Hepatocyte (in vitro differentiated cells): ENCODE measurements at regions not wholly inside any gene's neighbourhood (a gene's known extent, or its start where the extent isn't known, plus 50 kb on each side); places are given as distances from the start of the nearest gene placed in this dataset.
"Not testable (repeated sequence)": the region's sequence is repeated elsewhere in the genome, so short reads cannot be mapped to it uniquely, and the experiment has no call there.

Experiments
- DNase-seq: peaks from one replicate; pipeline ENCODE4 v3.0.0-alpha.2; 2016; ENCODE audit warnings: low spot score
- H2AFZ ChIP-seq: fragments of 200-600 bp; sonication (generic); 2 replicates; pipeline ENCODE4 v1.6.0; 2016; ENCODE audit warnings: antibody characterized with exemption, mild to moderate bottlenecking
- H3K27ac ChIP-seq: fragments of 200-600 bp; sonication (generic); 2 replicates; pipeline ENCODE4 v1.5.1; 2016; ENCODE audit warnings: mild to moderate bottlenecking
- H3K27me3 ChIP-seq: fragments of 200-600 bp; sonication (generic); 2 replicates; pipeline ENCODE4 v1.6.1; 2016
- H3K36me3 ChIP-seq: fragments of 200-600 bp; sonication (generic); replicated peaks from 2 replicates; pipeline ENCODE4 v1.5.1; 2016; ENCODE audit warnings: low read depth; ENCODE audit not compliant: insufficient read depth
- H3K4me1 ChIP-seq: fragments of 200-600 bp; sonication (generic); 2 replicates; pipeline ENCODE4 v1.5.1; 2016; ENCODE audit warnings: mild to moderate bottlenecking, moderate library complexity; ENCODE audit not compliant: insufficient read depth
- H3K4me2 ChIP-seq: fragments of 200-600 bp; sonication (generic); 2 replicates; pipeline ENCODE4 v1.6.0; 2016
- H3K4me3 ChIP-seq: fragments of 200-600 bp; sonication (generic); 2 replicates; pipeline ENCODE4 v1.5.1; 2016; ENCODE audit warnings: mild to moderate bottlenecking
- H3K79me2 ChIP-seq: fragments of 200-600 bp; sonication (generic); 2 replicates; pipeline ENCODE4 v1.6.0; 2017; ENCODE audit warnings: mild to moderate bottlenecking
- H3K9me2 ChIP-seq: fragments of 200-600 bp; sonication (generic); replicated peaks from 2 replicates; pipeline ENCODE4 v1.6.0; 2017; ENCODE audit warnings: mild to moderate bottlenecking; ENCODE audit not compliant: insufficient read depth
- H3K9me3 ChIP-seq: fragments of 200-600 bp; sonication (generic); 2 replicates; pipeline ENCODE4 v1.5.1; 2016; ENCODE audit warnings: low read depth, mild to moderate bottlenecking
- H4K20me1 ChIP-seq: fragments of 200-600 bp; sonication (generic); 2 replicates; pipeline ENCODE4 v1.6.0; 2016; ENCODE audit warnings: mild to moderate bottlenecking; ENCODE audit not compliant: insufficient read depth, poor library complexity, severe bottlenecking
- CTCF ChIP-seq: fragments of 200-600 bp; sonication (generic); IDR thresholded peaks from 2 replicates; pipeline ENCODE4 v1.5.1; 2016; ENCODE audit warnings: antibody characterized with exemption, mild to moderate bottlenecking; ENCODE audit not compliant: poor library complexity
- EZH2 ChIP-seq: fragments of 200-600 bp; sonication (generic); IDR thresholded peaks from 2 replicates; pipeline ENCODE4 v1.6.1; 2016; ENCODE audit warnings: antibody characterized with exemption, mild to moderate bottlenecking, borderline replicate concordance
- EZH2phosphoT487 ChIP-seq: fragments of 200-600 bp; sonication (generic); IDR thresholded peaks from one replicate; pipeline ENCODE4 v1.6.1; 2018; ENCODE audit warnings: antibody characterized with exemption, mild to moderate bottlenecking, low read depth, moderate library complexity; ENCODE audit not compliant: unreplicated experiment, severe bottlenecking
- WGBS: methylation state at CpG from one replicate; pipeline ENCODE4 v1.1.6; 2016; ENCODE audit warnings: low lambda C conversion rate; ENCODE audit errors: missing lambda C conversion rate; 5-methylcytosine and 5-hydroxymethylcytosine counted together

GRCh38 chr3:190182418-190183043, 61.8 kb upstream of the P3H2 start:
- no peak for DNase-seq
- H3K27me3 ChIP-seq: no peaks in the 10 kb centered on the region
- no peaks in the 10 kb centered on the region for H3K9me3 ChIP-seq
- no peaks in the 10 kb centered on the region for H4K20me1 ChIP-seq
- no peaks in the 10 kb centered on the region for H3K36me3 ChIP-seq
- no peaks in the 10 kb centered on the region for H3K9me2 ChIP-seq
- H3K4me1 ChIP-seq: no peaks in the 10 kb centered on the region
- H3K4me3 ChIP-seq: no peak overlapping the region
- H3K27ac ChIP-seq: peak overlapping the region; percentile 52
- TF ChIP-seq CTCF (no peak), EZH2phosphoT487 (no peak), EZH2 (no peak)
- H3K79me2 ChIP-seq: no peaks in the 10 kb centered on the region
- WGBS: 68% methylated on average over 12 of the region's 12 CpGs
- no peak overlapping the region for H3K4me2 ChIP-seq
- peak overlapping the region; percentile 13 for H2AFZ ChIP-seq

DNA sequence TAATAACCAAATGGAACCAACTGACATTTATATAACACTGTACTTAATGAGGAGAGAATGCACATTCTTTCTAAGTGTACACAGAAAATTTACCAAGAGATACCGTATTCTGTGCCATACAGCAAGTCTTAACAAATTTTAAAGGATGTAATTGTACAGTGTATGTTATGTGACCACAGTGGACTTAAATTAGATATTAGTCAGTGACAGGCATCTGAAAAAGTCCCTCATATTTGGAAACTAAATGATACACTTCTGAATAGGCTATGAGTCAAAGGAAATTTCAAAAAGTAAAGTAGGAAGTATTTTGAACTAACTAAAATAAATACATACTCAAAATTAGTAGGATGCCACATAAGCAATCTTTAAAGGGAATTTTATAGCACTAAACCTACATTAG, 59.6 kb upstream of the P3H2 start:
- no peaks in the 10 kb centered on the region for H3K27me3 ChIP-seq
- no peaks in the 10 kb centered on the region for H3K36me3 ChIP-seq
- no peak for DNase-seq
- H3K4me1 ChIP-seq: no peaks in the 10 kb centered on the region
- no peaks in the 10 kb centered on the region for H3K9me3 ChIP-seq
- no peaks in the 10 kb centered on the region for H3K9me2 ChIP-seq
- TF ChIP-seq EZH2: no peak
- TF ChIP-seq EZH2phosphoT487: no peak
- no peak for TF ChIP-seq CTCF
- no peak overlapping the region for H3K4me2 ChIP-seq
- no peak overlapping the region for H3K27ac ChIP-seq
- no peak overlapping the region for H3K4me3 ChIP-seq
- WGBS: 80% methylated on average over 1 of the region's 1 CpG
- no peak overlapping the region for H2AFZ ChIP-seq
- no peaks in the 10 kb centered on the region for H4K20me1 ChIP-seq
- no peaks in the 10 kb centered on the region for H3K79me2 ChIP-seq

DNA sequence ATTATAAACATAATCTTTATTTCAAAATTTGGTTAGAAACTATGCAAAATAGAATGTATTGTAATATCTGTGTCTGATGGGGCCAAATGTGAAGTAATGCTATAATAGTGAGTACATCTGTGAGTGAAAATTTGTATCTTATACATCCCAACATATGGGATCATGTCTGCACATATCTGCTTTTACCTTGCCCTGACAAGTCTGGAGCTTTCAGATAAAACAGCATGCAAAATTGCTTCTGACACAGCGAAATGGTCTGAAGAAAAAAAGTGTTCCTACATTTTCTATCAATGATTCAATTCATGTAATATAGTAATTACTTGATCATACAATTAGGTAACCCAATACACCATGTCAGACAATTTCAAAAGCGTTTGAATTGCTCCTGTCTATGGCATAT, 58.1 kb upstream of the P3H2 start:
- Histone ChIP-seq H4K20me1 (no peaks in the 10 kb centered on the region), H3K4me3 (no peak overlapping the region), H3K27ac (no peak overlapping the region), H3K36me3 (no peaks in the 10 kb centered on the region), H3K9me3 (no peaks in the 10 kb centered on the region), H3K4me2 (no peak overlapping the region), H3K9me2 (no peaks in the 10 kb centered on the region), H2AFZ (no peak overlapping the region), H3K27me3 (no peaks in the 10 kb centered on the region), H3K79me2 (no peaks in the 10 kb centered on the region), H3K4me1 (no peaks in the 10 kb centered on the region)
- WGBS: 95% methylated on average over 2 of the region's 2 CpGs
- no peak for DNase-seq
- no peak for TF ChIP-seq CTCF
- TF ChIP-seq EZH2phosphoT487: no peak
- TF ChIP-seq EZH2: no peak

GRCh38 chr3:190176933-190177525, 56.3 kb upstream of the P3H2 start:
- not testable (repeated sequence) for H3K9me2 ChIP-seq, H3K4me1 ChIP-seq, DNase-seq, H3K4me3 ChIP-seq, H3K4me2 ChIP-seq, H3K79me2 ChIP-seq, H3K9me3 ChIP-seq, H2AFZ ChIP-seq, H3K27ac ChIP-seq, H3K36me3 ChIP-seq, H4K20me1 ChIP-seq, H3K27me3 ChIP-seq
- 99% methylated on average over 23 of the region's 39 CpGs for WGBS

DNA sequence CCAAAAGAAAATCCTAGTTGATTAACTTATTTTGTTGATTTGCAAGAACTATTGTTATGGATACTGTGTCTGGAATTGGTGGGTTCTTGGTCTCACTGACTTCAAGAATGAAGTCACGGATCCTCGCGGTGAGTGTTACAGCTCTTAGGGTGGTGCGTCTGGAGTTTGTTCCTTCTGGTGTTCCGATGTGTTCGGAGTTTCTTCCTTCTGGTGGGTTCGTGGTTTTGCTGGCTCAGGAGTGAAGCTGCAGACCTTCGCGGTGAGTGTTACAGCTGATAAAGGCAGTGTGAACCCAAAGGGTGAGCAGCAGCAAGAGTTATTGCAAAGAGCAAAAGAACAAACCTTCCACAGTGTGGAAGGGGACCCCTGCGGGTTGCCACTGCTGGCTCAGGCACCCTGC, 55.4 kb upstream of the P3H2 start:
- not testable (repeated sequence) for H3K9me2 ChIP-seq, H3K36me3 ChIP-seq, H3K9me3 ChIP-seq, H3K4me3 ChIP-seq, H3K4me1 ChIP-seq, H3K79me2 ChIP-seq, H2AFZ ChIP-seq, DNase-seq, H3K27me3 ChIP-seq, H3K4me2 ChIP-seq, H4K20me1 ChIP-seq
- H3K27ac ChIP-seq: peak overlapping the region; percentile 9
- WGBS: 85% methylated on average over 10 of the region's 10 CpGs
